ENCODE measurements at regions not wholly inside any gene's neighbourhood (a gene's known extent, or its start where the extent isn't known, plus 50 kb on each side); places are given as distances from the start of the nearest gene placed in this dataset.
A peak's percentile ranks its signal among the peaks of the same experiment; 100 is the strongest.

DNA sequence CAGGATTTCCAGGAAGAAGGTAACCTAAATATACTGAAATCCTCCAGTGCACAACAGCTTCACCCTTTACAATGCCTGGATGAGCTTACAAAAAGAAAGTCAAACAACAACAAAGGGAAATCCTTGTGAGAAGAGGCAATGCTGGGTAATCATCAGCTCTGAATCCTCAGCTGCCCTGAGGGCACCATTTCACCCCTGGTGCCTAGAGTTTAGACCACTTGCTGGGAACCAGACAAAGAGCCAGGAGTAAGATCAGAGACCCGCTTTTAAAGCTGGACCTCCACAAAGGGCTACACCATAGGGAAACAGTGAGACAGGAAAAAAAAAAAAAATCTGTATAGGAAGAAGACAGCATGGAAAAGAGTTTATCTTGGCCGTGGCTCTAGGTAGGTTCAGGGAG, 97.0 kb downstream of the FOXI3 start:
- ChIA-PET POLR2A (no interaction called here), CTCF (no interaction called here)
- 80% methylated on average over 1 of the region's 2 CpGs for WGBS (ENCODE audit: insufficient coverage)
- H3K79me2 ChIP-seq (ENCODE audit: control insufficient read depth, insufficient read depth, low read length): no peaks in the 10 kb centered on the region
- Mint-ChIP-seq H3K4me3 (no peak overlapping the region), H3K27me3 (peaks cover 33% of the 10 kb centered on the region), H3K27ac (no peak overlapping the region), H3K4me1 (peaks cover 4% of the 10 kb centered on the region), H3K9me3 (ENCODE audit: insufficient read depth) (no peaks in the 10 kb centered on the region)
- no peaks in the 10 kb centered on the region for H3K36me3 ChIP-seq (replicated peaks in 1 of 2; ENCODE audit: control extremely low read depth in 1 of 2, control insufficient read depth in 1 of 2, extremely low read depth in 1 of 2, insufficient read depth in 2 of 2, low read length in 1 of 2)
- H3K9ac ChIP-seq (ENCODE audit: low read length): no peak overlapping the region
- H3K27ac ChIP-seq (ENCODE audit: low read length in 2 of 2): no peak overlapping the region
- no peak overlapping the region for H3K4me3 ChIP-seq (ENCODE audit: control extremely low read depth in 1 of 5, extremely low read depth in 1 of 5, insufficient read depth in 1 of 5, low read depth in 2 of 5, low read length in 4 of 5)
- H3K4me2 ChIP-seq (replicated peaks; ENCODE audit: low read depth, low read length, poor library complexity, severe bottlenecking): no peak overlapping the region
- intact Hi-C loops (cut with micrococcal nuclease): no loop called here
- no peak overlapping the region for H2AFZ ChIP-seq (ENCODE audit: insufficient read depth, low read depth, low read length, poor library complexity, severe bottlenecking)
- TF ChIP-seq, protein P1, sequence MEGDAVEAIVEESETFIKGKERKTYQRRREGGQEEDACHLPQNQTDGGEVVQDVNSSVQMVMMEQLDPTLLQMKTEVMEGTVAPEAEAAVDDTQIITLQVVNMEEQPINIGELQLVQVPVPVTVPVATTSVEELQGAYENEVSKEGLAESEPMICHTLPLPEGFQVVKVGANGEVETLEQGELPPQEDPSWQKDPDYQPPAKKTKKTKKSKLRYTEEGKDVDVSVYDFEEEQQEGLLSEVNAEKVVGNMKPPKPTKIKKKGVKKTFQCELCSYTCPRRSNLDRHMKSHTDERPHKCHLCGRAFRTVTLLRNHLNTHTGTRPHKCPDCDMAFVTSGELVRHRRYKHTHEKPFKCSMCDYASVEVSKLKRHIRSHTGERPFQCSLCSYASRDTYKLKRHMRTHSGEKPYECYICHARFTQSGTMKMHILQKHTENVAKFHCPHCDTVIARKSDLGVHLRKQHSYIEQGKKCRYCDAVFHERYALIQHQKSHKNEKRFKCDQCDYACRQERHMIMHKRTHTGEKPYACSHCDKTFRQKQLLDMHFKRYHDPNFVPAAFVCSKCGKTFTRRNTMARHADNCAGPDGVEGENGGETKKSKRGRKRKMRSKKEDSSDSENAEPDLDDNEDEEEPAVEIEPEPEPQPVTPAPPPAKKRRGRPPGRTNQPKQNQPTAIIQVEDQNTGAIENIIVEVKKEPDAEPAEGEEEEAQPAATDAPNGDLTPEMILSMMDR (IDR thresholded peaks at IDR 0.05): no peak
- TF ChIP-seq EZH2 (IDR thresholded peaks at IDR 0.05; ENCODE audit: borderline replicate concordance, insufficient read depth, low read depth, low read length, poor library complexity, severe bottlenecking): no peak
- ATAC-seq (ENCODE audit: low read depth) (no peak), DNase-seq (no peak)
- no peaks in the 10 kb centered on the region for H4K20me1 ChIP-seq (ENCODE audit: control insufficient read depth, insufficient read depth, low read length, poor library complexity, severe bottlenecking)
- peaks cover 6 to 7% of the 10 kb centered on the region in 2 donors for H3K4me1 ChIP-seq (ENCODE audit: control insufficient read depth in 2 of 2, insufficient read depth in 2 of 2, low read length in 2 of 2)
- H3K9me3 ChIP-seq (ENCODE audit: control extremely low read depth in 1 of 3, control insufficient read depth in 2 of 3, insufficient read depth in 1 of 3, low read length in 2 of 3): peaks cover 0 to 4% (median 0%) of the 10 kb centered on the region in 3 donors
- H3K27me3 ChIP-seq (replicated peaks in 1 of 4; ENCODE audit: control extremely low read depth in 1 of 4, control insufficient read depth in 3 of 4, insufficient read depth in 4 of 4, low read length in 3 of 4): peaks cover 0 to 14% (median 9%) of the 10 kb centered on the region in 4 experiments

DNA sequence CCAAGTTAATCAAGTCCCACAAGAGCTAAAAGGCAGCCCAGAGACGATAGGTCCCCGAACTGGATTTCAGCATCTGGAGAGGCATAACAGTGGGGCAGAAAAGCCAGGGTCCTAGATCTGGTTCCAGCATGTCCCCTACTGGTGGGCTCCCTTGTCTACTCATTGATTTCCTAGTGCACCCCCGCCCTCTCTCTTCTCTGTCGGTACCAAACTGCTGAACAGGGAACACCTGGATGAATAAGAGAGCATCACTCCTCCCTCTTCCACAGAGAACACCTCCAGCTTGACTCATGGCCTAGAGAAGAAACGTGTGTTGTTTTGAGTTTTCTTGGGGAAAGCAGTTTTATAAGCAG, 101.3 kb downstream of the FOXI3 start:
- no peak overlapping the region for H3K9ac ChIP-seq (ENCODE audit: low read length)
- H3K36me3 ChIP-seq (replicated peaks in 1 of 2; ENCODE audit: control extremely low read depth in 1 of 2, control insufficient read depth in 1 of 2, extremely low read depth in 1 of 2, insufficient read depth in 2 of 2, low read length in 1 of 2): no peaks in the 10 kb centered on the region
- H3K27me3 ChIP-seq (replicated peaks in 1 of 4; ENCODE audit: control extremely low read depth in 1 of 4, control insufficient read depth in 3 of 4, insufficient read depth in 4 of 4, low read length in 3 of 4): peaks cover 0 to 28% (median 15%) of the 10 kb centered on the region in 4 experiments
- peak overlapping the region; percentile 79 for H2AFZ ChIP-seq (ENCODE audit: insufficient read depth, low read depth, low read length, poor library complexity, severe bottlenecking)
- no peak for TF ChIP-seq EZH2 (IDR thresholded peaks at IDR 0.05; ENCODE audit: borderline replicate concordance, insufficient read depth, low read depth, low read length, poor library complexity, severe bottlenecking)
- TF ChIP-seq, protein P1 (IDR thresholded peaks at IDR 0.05): peak; percentile 34
- ChIA-PET CTCF (interaction anchor here (0.8 to 1.3 kb wide), 4 partner anchors 9 to 22 kb away, joined by 3 to 4 read pairs (median 3); no protein-coding TSS in a partner anchor), POLR2A (no interaction called here)
- H3K79me2 ChIP-seq (ENCODE audit: control insufficient read depth, insufficient read depth, low read length): no peaks in the 10 kb centered on the region
- no peak overlapping the region for H3K4me3 ChIP-seq (ENCODE audit: control extremely low read depth in 1 of 5, extremely low read depth in 1 of 5, insufficient read depth in 1 of 5, low read depth in 2 of 5, low read length in 4 of 5)
- peaks cover 51% of the 10 kb centered on the region for H3K27me3 Mint-ChIP-seq
- H3K4me1 Mint-ChIP-seq: peaks cover 4% of the 10 kb centered on the region
- intact Hi-C loops (cut with micrococcal nuclease): no loop called here
- H3K9me3 ChIP-seq (ENCODE audit: control extremely low read depth in 1 of 3, control insufficient read depth in 2 of 3, insufficient read depth in 1 of 3, low read length in 2 of 3): peaks cover 0 to 4% (median 0%) of the 10 kb centered on the region in 3 donors
- no peak overlapping the region for H3K27ac Mint-ChIP-seq
- no peak for ATAC-seq (ENCODE audit: low read depth)
- no peaks in the 10 kb centered on the region for H3K9me3 Mint-ChIP-seq (ENCODE audit: insufficient read depth)
- WGBS (ENCODE audit: insufficient coverage): 64% methylated on average over 2 of the region's 5 CpGs
- no peak for DNase-seq
- H3K4me3 Mint-ChIP-seq: peak overlapping the region; percentile 63
- H3K4me2 ChIP-seq (replicated peaks; ENCODE audit: low read depth, low read length, poor library complexity, severe bottlenecking): no peak overlapping the region
- H3K4me1 ChIP-seq (ENCODE audit: control insufficient read depth in 2 of 2, insufficient read depth in 2 of 2, low read length in 2 of 2): peaks cover 8 to 9% of the 10 kb centered on the region in 2 donors
- no peak overlapping the region for H3K27ac ChIP-seq (ENCODE audit: low read length in 2 of 2)
- no peaks in the 10 kb centered on the region for H4K20me1 ChIP-seq (ENCODE audit: control insufficient read depth, insufficient read depth, low read length, poor library complexity, severe bottlenecking)

Data from B cell (primary cell).